Mesendoderm (in vitro differentiated cells): ENCODE measurements at regions not wholly inside any gene's neighbourhood (a gene's known extent, or its start where the extent isn't known, plus 50 kb on each side); places are given as distances from the start of the nearest gene placed in this dataset.

Experiments used
- DNase-seq: peaks from one replicate; pipeline ENCODE4 v3.0.0; 2013
- H2AK5ac ChIP-seq: 2 replicates; pipeline ENCODE4 v1.6.1; 2013; ENCODE audit warnings: low read length, inconsistent platforms
- H2BK120ac ChIP-seq: 2 replicates; pipeline ENCODE4 v1.6.1; 2013; ENCODE audit warnings: low read depth, mild to moderate bottlenecking, low read length, moderate library complexity, mixed read lengths
- H2BK15ac ChIP-seq: replicated peaks from 2 replicates; pipeline ENCODE4 v1.6.1; 2013; ENCODE audit warnings: low read depth, mild to moderate bottlenecking, moderate library complexity
- H2BK5ac ChIP-seq: 2 replicates; pipeline ENCODE4 v1.6.1; 2013; ENCODE audit warnings: low read length, inconsistent platforms
- H3K18ac ChIP-seq: 2 replicates; pipeline ENCODE4 v1.6.1; 2013; ENCODE audit warnings: mild to moderate bottlenecking, low read length, mixed read lengths
- H3K23ac ChIP-seq: one replicate; pipeline ENCODE4 v1.6.1; 2013; ENCODE audit warnings: low read length
- H3K27ac ChIP-seq: 2 replicates; pipeline ENCODE4 v1.5.1; 2013; ENCODE audit warnings: low read depth, mild to moderate bottlenecking, inconsistent platforms, low read length, moderate library complexity
- H3K27me3 ChIP-seq: 2 replicates; pipeline ENCODE4 v1.6.1; 2013; ENCODE audit warnings: low read length, control low read depth, mild to moderate bottlenecking, inconsistent platforms; ENCODE audit not compliant: insufficient read depth, poor library complexity
- H3K36me3 ChIP-seq: 2 replicates; pipeline ENCODE4 v1.6.1; 2013; ENCODE audit warnings: low read length, inconsistent platforms; ENCODE audit not compliant: control insufficient read depth, insufficient read depth
- H3K4ac ChIP-seq: one replicate; pipeline ENCODE4 v1.6.1; 2013; ENCODE audit warnings: low read depth, mild to moderate bottlenecking, low read length, moderate library complexity
- H3K4me1 ChIP-seq: 2 replicates; pipeline ENCODE4 v1.6.1; 2013; ENCODE audit warnings: low read depth, low read length, inconsistent platforms; ENCODE audit not compliant: control insufficient read depth
- H3K4me2 ChIP-seq: 2 replicates; pipeline ENCODE4 v1.6.1; 2013; ENCODE audit warnings: low read length
- H3K4me3 ChIP-seq: 2 replicates; pipeline ENCODE4 v1.5.1; 2013; ENCODE audit warnings: mild to moderate bottlenecking, low read length
- H3K56ac ChIP-seq: one replicate; pipeline ENCODE4 v1.6.1; 2013; ENCODE audit warnings: low read length
- H3K79me1 ChIP-seq: 2 replicates; pipeline ENCODE4 v1.6.1; 2013; ENCODE audit warnings: low read length, inconsistent platforms
- H3K79me2 ChIP-seq: 2 replicates; pipeline ENCODE4 v1.6.1; 2013; ENCODE audit warnings: mild to moderate bottlenecking, low read length; ENCODE audit not compliant: control insufficient read depth, insufficient read depth
- H3K9ac ChIP-seq: 2 replicates; pipeline ENCODE4 v1.6.1; 2013; ENCODE audit warnings: low read length, inconsistent platforms
- H4K5ac ChIP-seq: one replicate; pipeline ENCODE4 v1.6.1; 2013; ENCODE audit warnings: low read length
- H4K8ac ChIP-seq: one replicate; pipeline ENCODE4 v1.6.1; 2013; ENCODE audit warnings: low read depth, mild to moderate bottlenecking, control low read depth, low read length, moderate library complexity
- WGBS: extraction: QIAGEN DNeasy Blood & Tissue Kit; methylation state at CpG from one replicate; pipeline ENCODE4 v1.1.7; 2013; ENCODE audit warnings: low lambda C conversion rate, missing lambda C conversion rate; ENCODE audit not compliant: insufficient coverage; ENCODE audit errors: extremely low coverage; 5-methylcytosine and 5-hydroxymethylcytosine counted together

DNA sequence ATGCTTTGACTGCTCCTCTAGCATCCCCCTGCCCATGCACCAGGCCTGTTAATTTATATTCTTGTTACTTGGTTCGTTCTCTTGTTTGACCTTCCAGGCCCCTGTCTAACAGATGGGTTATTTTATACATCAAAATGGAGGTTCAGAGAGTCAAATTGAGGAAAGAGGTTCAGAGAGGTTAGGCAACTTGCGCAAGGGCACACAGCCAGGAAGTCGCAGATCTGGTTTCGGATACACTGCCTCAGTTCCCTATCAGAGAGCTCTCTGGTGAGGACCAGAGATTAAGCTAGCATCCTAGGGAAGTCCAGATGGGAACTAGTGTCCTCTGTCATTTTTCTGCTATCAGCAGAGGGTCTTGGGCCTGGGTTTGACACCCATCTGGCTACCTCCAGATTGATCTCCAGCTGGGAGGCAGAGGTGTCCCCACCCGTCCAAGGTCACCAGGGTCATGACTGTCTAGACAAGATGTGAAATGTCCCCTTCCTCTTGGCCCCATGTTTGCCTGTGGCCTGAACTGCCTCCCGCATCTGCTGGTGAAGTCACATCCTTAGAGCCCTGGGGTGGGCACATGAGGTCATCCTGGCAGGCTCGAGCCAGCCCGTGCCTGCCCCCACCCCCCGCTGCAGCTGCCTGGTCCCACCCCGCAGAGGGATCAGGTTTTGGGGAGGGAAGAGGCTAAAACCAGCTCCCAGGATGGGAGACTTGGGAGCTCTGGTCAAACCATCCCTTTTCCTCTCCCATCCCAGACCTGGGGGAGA, 84.3 kb upstream of the NCOR2 start:
- Histone ChIP-seq H3K18ac (no peak overlapping the region), H3K79me2 (no peaks in the 10 kb centered on the region), H4K5ac (no peak overlapping the region), H4K8ac (no peak overlapping the region), H3K4me2 (no peak overlapping the region), H3K9ac (no peak overlapping the region), H3K79me1 (no peaks in the 10 kb centered on the region), H2BK15ac (no peak overlapping the region), H2BK5ac (no peak overlapping the region), H3K23ac (no peak overlapping the region), H2AK5ac (no peak overlapping the region), H2BK120ac (no peak overlapping the region), H3K4ac (no peak overlapping the region), H3K27ac (no peak overlapping the region), H3K27me3 (no peaks in the 10 kb centered on the region), H3K4me3 (no peak overlapping the region), H3K56ac (no peak overlapping the region), H3K36me3 (no peaks in the 10 kb centered on the region), H3K4me1 (peaks cover 2% of the 10 kb centered on the region)
- no peak for DNase-seq
- no CpG with 5 or more reads among the region's 10 CpGs for WGBS

GRCh38 chr12:124650912-124651311, 83.5 kb upstream of the NCOR2 start:
- Histone ChIP-seq H3K56ac (no peak overlapping the region), H4K5ac (no peak overlapping the region), H3K4ac (no peak overlapping the region), H3K27me3 (no peaks in the 10 kb centered on the region), H2BK15ac (no peak overlapping the region), H3K4me2 (no peak overlapping the region), H3K79me2 (no peaks in the 10 kb centered on the region), H3K23ac (no peak overlapping the region), H3K18ac (no peak overlapping the region), H4K8ac (no peak overlapping the region), H3K9ac (no peak overlapping the region), H3K27ac (no peak overlapping the region), H3K79me1 (no peaks in the 10 kb centered on the region), H3K4me1 (peaks cover 2% of the 10 kb centered on the region), H2BK120ac (no peak overlapping the region), H3K36me3 (no peaks in the 10 kb centered on the region), H2AK5ac (no peak overlapping the region), H2BK5ac (no peak overlapping the region), H3K4me3 (no peak overlapping the region)
- DNase-seq, result no peak
- WGBS, result no CpG with 5 or more reads among the region's 7 CpGs

- no CpG with 5 or more reads among the region's 6 CpGs for WGBS
- no peak overlapping the region for H2AK5ac ChIP-seq
Measured at GRCh38 chr12:124648710-124649384, 81.4 kb upstream of the NCOR2 start.

GRCh38 chr12:124647316-124647715, 79.9 kb upstream of the NCOR2 start:
- Histone ChIP-seq H3K56ac (no peak overlapping the region), H2BK5ac (no peak overlapping the region), H3K27ac (no peak overlapping the region), H2BK15ac (no peak overlapping the region), H4K8ac (no peak overlapping the region), H3K4me3 (no peak overlapping the region), H4K5ac (no peak overlapping the region), H3K27me3 (no peaks in the 10 kb centered on the region), H3K79me1 (no peaks in the 10 kb centered on the region), H3K4ac (no peak overlapping the region), H3K4me2 (no peak overlapping the region), H3K79me2 (no peaks in the 10 kb centered on the region), H2BK120ac (no peak overlapping the region), H3K9ac (no peak overlapping the region), H3K4me1 (no peaks in the 10 kb centered on the region), H2AK5ac (no peak overlapping the region), H3K18ac (no peak overlapping the region), H3K23ac (no peak overlapping the region), H3K36me3 (no peaks in the 10 kb centered on the region)
- DNase-seq, result no peak
- WGBS, result no CpG with 5 or more reads among the region's 6 CpGs

More at GRCh38 chr12:124648710-124649384, 81.4 kb upstream of the NCOR2 start:
- Histone ChIP-seq H3K27ac (no peak overlapping the region), H4K8ac (no peak overlapping the region), H4K5ac (no peak overlapping the region), H2BK15ac (no peak overlapping the region), H3K36me3 (no peaks in the 10 kb centered on the region), H3K56ac (no peak overlapping the region), H2BK5ac (no peak overlapping the region), H3K4me2 (no peak overlapping the region), H3K79me1 (no peaks in the 10 kb centered on the region), H3K4ac (no peak overlapping the region), H2BK120ac (no peak overlapping the region), H3K79me2 (no peaks in the 10 kb centered on the region), H3K18ac (no peak overlapping the region), H3K9ac (no peak overlapping the region), H3K4me1 (no peaks in the 10 kb centered on the region), H3K4me3 (no peak overlapping the region), H3K27me3 (no peaks in the 10 kb centered on the region), H3K23ac (no peak overlapping the region)
- no peak for DNase-seq

GRCh38 chr12:124646385-124647230, 79.2 kb upstream of the NCOR2 start:
- Histone ChIP-seq H3K4ac (no peak overlapping the region), H4K5ac (no peak overlapping the region), H2BK15ac (no peak overlapping the region), H3K23ac (no peak overlapping the region), H3K4me3 (no peak overlapping the region), H3K4me2 (no peak overlapping the region), H2BK5ac (no peak overlapping the region), H4K8ac (no peak overlapping the region), H3K9ac (no peak overlapping the region), H3K18ac (no peak overlapping the region), H3K27ac (no peak overlapping the region), H3K56ac (no peak overlapping the region), H3K79me1 (no peaks in the 10 kb centered on the region), H3K36me3 (no peaks in the 10 kb centered on the region), H2BK120ac (no peak overlapping the region), H2AK5ac (no peak overlapping the region), H3K4me1 (no peaks in the 10 kb centered on the region), H3K79me2 (no peaks in the 10 kb centered on the region), H3K27me3 (no peaks in the 10 kb centered on the region)
- no peak for DNase-seq
- WGBS, result no CpG with 5 or more reads among the region's 34 CpGs
